Kidney capillary endothelial cell (primary cell): ENCODE measurements at regions not wholly inside any gene's neighbourhood (a gene's known extent, or its start where the extent isn't known, plus 50 kb on each side); places are given as distances from the start of the nearest gene placed in this dataset.
A peak's percentile ranks its signal among the peaks of the same experiment; 100 is the strongest.

ENCODE experiments used
- DNase-seq: peaks from one replicate; pipeline ENCODE4 v3.0.0-alpha.2; 2018; ENCODE audit warnings: low spot score

DNA sequence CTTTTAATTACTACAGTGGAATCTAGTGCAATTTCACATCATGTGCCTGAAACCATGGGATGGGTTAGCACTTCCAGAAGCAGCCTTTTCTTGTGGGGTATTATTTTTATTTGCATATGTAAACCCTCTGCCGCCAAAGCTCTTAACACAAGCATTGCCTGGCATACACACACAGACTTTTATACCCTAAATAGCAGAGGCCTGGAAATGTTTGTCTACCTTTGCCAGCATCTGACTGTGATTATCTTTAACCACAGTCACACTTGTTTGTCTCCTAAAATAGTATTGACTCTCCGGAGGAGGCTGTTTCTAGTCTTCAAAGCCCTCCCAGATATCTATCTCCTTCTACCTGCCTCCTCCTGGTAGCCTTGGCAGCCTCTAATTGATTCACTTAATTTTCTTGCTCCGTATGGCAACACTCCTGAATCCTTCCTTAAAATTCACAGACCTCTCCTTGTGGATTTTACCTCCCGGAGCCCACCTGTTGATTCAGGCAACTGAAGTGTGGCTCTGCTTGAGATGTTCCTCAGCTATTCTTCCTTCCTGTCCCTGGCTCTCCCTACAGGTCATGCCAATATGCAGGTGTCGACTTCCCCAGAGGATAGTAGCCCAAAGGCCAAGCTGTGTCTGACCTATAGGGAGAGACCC, 127.1 kb upstream of the UMPS start:
- DNase-seq: no peak

DNA sequence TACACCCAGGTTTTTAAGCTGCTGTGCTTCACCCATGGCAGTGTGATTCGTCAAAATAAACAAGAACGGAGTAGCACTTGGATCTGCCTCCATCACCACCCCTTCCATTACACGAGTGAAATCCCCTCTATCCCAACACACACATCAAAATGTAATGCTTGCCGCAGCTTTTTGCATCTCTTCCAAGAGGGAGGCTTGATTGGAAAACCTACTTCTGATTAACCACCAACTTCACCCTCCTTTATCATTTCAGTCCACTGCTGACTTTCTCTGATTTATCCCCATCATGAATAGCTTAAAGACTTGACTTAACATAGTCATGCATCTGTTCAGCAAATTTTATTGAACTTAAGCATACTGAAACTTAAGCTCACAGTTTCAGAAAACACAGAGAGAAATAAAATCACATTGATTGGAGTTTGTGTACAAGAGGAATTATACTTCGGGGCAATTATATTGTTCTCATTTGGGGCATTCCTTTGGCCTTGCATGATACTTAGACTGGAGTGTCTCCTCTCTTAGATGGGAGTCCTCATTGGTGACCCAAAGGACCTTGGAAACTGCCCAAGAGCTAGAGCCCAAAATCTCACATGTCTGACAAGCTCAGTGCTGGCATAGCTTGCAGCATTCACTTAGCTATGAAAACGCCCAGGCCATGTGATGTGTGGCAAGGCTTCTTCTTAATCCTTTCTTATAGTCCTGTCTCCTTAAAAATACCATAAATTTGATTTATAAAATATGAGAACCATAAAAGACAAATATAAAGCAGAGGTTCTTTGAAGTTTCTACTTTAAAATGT, 124.3 kb upstream of the UMPS start:
- no peak for DNase-seq

DNA sequence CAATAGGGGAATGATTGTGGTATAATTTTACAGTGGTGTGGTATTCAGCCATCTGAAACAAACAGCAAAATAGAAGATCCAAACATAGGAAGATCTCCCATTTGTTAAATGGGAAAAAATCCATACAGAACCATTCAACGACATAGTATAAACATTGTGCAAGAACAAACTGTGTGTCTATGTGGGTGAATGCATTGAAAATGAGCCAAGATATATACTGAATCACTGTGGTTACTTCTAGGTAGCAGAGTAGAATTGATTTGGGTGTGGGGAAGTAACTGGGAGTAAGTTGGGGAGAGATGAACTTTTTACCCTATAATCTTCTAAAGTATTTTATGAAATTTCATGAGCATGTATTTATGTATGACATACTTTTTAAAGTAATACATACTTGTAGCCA, 123.1 kb upstream of the UMPS start:
- DNase-seq: no peak

DNA sequence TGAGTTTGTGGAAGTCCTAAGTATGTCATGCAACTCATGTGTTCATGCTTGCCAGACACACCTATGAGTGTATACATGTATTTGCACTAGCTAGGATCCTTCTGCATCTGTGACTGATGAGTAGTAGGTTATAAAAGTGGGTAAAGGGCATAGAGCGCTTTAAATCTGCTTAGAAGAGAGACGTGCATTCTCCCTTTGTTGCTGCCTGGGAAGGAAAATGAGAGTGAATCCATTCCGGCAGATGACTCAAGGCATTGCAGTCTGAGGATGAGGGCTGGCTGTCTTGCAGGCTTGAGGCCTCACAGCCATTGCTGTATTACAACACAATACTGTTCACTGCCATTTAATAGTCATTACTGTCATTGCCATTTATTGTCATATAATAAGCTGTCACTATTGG, 120.8 kb upstream of the UMPS start:
- DNase-seq: no peak

DNA sequence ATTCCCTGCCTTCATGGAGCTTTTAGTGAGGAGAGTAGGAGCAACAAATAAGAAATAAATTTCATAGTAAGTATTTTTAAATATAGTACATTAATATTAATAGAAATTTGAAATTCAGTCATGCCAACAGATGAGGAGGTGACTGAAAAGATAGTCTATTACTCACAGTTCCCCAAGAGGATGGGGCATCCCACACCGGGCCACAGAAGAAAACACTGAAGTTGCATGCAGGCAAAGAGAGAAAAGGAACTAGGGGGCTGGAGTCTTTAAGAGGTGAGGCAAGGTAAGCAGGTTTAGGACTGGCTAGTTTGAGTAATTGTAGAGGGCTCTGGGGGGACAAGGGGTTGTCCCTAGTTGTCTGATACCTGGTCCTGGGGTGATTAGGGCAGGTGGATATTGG, 120.1 kb upstream of the UMPS start:
- no peak for DNase-seq

DNA sequence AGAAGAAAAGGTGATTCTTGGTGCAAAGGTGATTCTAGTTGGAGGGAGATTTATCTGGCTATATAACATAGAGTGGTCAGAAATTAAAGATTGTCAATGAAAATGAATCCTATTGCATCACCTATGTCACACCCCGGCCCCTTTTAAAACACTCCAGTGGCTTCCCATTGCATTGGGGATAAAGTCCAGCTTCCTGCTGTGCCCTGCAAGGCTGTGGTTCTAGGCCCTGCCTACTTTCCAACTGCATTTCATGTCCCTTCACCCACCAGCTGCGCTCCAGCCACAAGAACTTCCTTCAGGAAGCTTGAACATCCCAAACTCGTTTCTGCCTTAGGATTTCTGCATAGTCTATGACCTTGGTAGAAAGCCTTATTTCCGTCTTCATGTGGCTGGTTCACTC, 118.7 kb upstream of the UMPS start:
- no peak for DNase-seq

DNA sequence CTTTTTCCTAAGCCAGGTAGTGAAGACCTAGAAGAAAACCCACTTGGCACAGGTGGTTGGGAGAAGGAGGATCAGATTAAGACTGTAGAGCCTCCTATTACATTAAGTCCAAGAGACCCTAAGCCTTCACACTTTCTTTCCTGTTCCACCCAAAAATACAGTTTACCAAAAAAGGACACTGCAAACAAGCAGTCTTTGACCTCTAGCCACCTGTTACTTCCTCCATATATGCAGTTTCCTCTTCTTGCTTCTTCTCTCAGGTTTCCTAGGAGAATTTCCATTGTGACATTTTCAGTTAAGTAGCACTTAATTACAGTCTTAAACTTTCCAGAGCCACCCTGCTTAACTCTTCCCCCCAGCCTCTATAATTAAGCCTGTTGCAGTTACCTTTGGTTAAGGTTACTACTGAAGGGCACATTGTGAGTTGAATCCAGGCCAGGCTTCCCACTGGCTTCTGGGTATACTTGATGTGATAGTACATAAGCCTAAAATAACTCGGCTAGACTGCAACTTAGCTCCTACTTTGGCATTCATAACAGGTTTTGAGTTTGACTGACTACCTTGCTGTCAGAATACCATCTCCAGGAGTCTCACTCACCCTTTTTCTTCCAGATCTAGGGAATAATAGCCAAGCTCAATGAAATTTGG, 114.2 kb upstream of the UMPS start:
- no peak for DNase-seq

DNA sequence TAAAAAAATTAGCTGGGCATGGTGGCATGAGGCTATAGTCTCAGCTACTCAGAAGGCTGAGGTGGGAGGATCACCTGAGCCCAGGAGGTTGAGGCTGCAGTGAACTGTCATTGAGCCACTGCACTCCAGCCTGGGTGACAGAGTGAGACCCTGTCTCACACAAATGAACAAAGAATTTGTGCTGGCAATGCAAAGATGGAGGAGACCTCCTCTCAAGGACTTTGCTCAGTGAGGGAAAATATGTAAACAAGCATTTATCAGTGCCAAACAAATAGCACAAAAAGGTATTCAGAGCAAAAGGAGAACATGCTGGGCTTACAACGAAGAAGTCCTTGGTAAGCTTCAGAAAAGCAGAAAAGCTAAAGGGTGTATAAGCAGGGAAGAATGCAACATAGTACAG, 113.1 kb upstream of the UMPS start:
- DNase-seq: no peak

DNA sequence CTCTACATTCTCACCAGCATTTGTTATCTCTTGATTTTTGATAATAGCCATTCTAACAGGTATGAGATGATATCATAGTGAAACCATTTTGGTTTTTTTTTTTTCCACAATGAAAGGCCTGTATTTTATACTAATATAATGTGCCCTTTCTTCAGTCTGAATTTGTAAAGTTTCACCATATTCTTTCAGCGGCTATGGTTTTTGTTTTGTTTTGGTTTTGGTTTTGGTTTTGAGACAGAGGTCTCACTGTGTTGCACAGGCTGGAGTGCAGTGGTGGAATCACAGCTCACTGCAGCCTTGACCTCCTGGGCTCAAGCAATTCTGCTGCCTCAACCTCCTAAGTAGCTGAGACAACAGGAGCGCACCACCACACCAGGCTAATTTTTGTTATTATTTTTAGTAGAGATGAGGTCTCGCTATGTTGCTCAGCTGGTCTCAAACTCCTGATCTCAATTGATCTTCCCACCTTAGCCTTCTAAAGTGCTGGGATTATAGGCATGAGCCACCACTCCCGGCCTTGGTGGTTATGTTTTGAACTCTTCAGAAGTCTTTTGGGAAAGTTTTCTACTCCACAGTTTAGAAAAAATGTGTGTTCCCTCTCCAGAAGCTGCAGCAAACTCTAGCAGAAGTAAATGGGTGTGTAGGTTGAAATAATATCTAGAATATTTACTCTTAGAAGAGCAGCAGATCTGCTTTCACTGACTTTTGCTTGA, 110.2 kb upstream of the UMPS start:
- DNase-seq: no peak

DNA sequence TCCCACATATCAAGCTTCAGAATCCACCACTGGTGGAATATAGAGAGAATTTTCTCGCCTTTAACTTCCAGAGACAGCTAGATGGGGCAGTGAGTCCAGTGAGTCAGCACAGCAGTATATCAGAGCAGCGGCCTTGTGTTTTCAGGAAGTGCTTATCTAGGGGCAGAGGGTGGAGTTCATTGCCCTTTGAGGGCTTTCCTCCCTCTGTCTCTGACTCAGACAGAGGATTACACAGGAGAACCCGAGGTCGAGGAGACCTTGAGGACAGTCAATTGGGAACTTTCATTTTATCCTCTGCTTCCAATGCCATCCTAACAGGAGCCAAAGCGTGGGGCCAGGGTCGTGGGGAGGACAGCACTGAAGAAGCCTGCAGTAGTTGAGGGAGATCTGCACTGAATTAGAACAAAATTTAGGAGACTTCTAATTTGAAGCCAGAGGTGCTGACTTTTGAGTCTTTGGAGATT, 109.6 kb upstream of the UMPS start:
- DNase-seq: peak; percentile 55

DNA sequence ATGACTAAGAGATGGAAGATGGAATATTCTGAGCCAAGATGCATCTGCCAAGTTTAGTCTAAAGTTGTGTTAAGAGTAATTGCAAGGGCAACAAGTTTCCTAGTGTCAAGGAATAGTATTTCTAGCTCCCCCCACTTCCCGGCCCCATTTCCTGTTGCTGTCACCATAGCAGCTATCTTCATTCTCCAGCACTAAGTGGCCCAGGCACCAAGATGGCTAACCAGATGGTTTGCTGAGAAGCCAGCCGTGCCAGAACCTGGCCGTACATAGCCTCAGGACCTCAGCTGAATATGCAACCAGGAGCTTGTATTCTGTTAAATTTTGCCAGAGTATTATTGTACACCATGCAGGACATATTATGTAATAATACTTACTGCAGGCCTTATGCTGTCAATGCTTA, 108.8 kb upstream of the UMPS start:
- DNase-seq: peak; percentile 33

DNA sequence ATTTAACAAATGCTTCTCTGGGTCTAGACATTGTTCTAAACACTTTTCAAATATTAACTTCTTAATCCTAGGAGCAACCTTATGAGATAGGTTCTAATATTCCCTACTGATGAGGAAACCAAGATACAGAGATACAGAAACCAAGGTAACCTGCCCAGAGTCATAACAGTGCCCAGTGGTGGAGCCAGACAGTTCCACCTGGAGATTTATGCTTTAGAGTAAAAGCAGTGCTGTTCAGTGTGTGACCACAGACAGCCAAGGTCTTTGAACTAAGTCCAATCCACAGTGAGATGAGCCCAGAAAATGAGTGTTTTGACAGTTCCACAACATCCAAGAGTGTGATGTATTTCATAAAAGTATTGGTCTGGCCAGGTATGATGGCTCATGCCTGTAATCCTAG, 105.2 kb upstream of the UMPS start:
- no peak for DNase-seq

DNA sequence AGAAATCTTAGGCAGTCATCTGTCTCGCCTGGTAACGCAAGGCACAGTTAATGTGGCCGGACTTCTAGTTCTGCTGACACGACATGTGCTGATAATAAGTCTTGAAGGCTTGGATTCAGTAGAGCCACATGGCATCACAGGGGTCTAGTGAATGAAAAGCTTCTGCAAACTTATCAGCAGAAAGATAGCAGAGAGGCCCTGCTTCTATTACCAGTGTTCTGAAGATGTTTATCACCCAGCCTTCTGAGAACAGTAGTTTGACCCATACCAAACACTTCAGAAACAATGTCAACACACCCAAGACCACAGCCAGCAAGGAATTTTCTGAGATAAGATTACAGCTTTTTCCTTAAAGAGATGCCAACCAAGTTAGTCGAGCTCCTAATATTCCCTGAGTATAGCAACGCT, 102.7 kb upstream of the UMPS start:
- no peak for DNase-seq

DNA sequence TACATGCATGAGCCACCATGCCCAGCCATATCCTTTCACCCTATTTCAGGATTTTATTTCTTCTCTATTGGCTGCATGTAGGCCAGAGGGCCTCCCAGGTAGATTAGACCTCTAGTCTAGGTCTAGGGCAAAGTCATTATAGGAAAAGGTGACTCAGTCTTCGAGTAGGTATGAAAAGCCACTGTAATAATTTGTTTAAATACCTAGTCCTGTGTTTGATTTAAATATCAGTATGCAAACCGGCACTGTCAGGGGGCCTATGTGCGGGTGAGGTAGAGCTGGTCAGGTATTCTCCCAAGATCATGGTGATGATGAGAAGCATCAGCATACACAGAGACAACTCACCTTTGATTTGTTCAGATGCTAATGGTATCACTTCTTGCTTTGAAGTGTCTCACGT, 101.4 kb upstream of the UMPS start:
- DNase-seq: no peak

DNA sequence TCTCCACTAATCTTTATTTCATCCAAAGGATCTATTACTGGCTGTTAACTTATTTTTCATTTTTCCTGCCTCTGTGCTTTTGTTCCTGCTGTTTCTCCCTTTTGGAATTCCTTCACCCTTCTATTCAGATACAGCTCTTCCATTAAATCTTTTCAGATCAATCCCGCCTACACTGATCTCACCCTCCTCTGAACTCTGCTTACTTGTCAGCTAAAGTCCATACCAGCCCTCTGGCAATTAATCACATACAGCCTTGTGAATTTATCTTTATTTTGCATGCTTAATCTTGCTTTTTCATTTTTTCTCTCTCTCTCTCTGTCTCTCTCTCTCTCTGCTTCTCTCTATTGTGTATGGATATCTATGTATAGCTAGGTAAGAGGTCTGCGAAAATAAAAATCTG, 100.8 kb upstream of the UMPS start:
- no peak for DNase-seq

DNA sequence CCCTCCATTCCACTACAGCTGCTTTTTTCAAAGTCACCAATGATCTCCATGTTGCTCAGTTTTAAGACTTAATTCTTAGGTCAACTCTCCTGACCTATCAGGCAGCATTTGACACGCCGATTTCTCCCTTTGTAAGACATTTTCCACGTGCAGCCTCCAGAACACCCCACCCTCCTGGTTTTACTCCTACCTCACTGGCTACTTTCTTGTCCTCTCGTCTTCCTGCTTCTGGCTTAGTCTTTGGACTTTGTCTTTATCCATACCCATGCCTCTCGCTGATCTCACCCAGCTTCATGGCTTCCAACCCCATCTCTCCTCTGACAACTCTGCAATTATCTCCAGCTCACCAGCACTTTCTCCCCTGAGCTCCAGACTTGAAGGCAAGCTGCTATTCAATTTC, 99.3 kb upstream of the UMPS start:
- DNase-seq: no peak

DNA sequence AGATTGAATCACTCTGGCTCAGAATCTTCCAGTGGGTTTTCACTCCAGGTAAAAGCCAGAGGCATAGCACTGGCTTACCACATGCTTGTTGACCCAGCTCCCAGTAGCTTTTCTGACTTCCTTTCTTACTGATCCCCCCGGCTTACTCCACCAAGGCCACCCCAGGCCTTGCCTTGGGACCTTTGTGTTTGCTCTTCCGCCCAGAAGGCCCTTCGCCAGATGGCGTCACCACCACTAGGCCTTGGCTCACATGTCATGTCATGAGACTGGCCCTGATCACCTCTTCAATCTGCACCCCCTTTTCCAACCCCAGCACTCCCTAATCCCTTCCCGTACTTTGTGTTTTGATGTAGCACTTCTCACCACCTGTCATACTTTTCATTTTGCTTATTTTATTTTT, 98.5 kb upstream of the UMPS start:
- DNase-seq: no peak

DNA sequence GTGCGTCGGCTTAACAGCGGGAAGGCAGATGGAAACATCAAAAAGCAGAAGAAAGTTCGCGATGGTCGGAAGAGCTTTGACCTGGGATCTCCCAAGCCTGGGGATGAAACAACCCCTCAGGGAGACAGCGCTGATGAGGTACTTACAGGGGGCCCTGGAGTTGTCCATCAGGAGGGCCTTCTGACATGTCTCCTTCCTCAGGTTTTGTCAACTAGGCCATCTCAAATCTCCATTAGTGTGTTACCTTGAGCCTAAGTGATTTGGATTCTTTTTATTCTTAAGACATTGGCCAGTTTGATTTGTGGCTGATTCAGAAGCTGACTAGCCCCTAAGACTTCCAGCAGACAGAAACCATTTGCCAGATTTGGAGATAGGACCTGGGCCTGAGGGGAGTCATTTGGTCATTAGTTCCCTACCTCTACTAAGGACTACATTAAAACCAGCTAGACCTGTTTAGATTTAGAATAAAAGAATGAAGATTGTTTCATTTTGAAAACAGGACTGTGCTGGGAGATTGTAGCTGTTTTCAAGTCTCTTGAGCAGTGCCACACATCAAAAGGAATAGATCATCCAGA, 97.6 kb upstream of the UMPS start:
- DNase-seq: no peak

DNA sequence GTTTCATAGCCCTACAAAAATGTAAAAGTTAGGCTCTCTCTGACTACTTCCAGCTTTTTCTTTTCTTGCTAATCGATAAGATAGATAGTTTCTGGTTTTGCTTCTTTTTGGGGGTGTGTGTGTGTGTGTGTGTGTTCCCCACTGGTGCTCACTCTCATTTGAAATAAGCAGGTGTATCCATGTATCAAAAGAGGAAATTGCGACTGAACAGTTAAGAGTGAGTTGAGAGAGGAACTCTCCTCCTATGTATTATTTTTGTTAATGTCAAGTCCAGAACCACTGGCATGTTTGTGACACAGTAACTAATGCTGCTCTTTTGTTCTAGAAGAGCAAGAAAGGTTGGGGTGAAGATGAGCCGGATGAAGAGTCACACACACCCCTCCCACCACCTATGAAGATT, 96.7 kb upstream of the UMPS start:
- DNase-seq: no peak

DNA sequence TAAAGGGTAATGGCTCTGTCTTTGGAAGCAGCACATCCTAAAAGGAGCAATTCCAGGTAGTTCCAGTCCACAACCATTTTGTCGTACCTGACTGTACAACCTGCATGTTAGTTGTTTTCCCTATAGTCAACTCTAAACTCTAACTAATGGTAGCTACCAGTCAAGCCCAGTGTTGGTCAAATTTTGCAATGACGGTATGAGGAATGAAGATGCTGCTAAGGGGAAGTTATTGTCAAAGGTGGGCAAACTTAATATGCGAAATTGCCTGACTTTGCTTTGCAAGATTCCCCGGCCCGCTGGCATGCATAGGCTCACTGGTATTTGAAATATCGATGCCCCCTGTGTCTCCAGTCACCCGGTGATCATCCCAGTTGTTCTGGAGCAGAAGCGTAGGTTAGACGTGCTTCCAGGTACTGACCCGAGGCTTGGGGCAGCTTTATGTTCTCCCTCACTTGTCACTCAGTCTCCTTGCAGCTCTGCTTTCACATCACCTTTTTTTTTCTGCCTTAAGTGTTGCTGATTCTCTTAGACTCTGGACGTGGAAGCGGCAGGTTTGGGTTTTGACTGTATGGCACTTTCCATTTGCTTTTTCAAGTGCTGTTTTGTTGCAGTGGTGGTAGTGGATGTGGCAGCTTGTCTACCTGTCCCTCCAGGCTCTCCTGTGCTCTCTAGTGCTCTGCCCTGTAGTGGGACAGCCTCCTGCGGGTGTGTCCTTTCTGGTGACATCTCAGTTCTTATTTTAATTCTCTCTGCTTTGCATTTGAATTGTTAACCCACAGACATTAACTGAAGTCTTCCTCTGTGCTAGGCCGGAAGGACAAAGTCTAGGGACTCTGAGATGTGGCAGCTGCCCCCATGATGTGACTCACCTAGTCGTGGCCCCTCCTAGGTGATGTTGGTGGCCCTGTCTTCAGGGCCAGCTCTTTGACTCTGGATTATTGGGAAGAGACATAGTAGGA, 95.8 kb upstream of the UMPS start:
- DNase-seq: no peak

DNA sequence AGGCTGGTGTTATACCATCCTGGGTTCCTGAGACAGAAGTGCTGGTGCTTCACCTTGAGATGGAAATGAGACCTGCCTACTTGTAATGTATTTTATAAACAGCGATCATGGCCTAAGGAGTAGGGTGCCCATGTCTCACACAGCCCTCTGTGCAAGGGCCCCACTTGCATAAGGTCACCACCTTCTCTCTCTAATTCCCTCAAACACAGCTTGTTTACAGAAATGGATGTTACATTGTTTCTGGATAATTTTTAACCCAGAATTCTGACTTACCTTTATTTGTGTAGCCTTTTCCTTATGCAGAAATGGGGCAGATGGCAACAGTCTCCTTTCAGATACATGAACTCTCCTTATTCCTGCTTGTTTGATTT, 95.1 kb upstream of the UMPS start:
- no peak for DNase-seq
